ENCODE measurements at regions not wholly inside any gene's neighbourhood (a gene's known extent, or its start where the extent isn't known, plus 50 kb on each side); places are given as distances from the start of the nearest gene placed in this dataset.

GRCh38 chr5:8884029-8884428 lies 661.8 kb downstream of the SEMA5A start:
- TF ChIP-seq POLR2A (IDR thresholded peaks at IDR 0.05; ENCODE audit: low read length): no peak
- no peak for TF ChIP-seq GATA1 (IDR thresholded peaks at IDR 0.05; ENCODE audit: low read depth, low read length)
